ENCODE measurements at regions not wholly inside any gene's neighbourhood (a gene's known extent, or its start where the extent isn't known, plus 50 kb on each side); places are given as distances from the start of the nearest gene placed in this dataset.

GRCh38 chr9:134566936-134567335, 74.7 kb upstream of the COL5A1 start:
- TF ChIP-seq CTCF (conservative IDR thresholded peaks at IDR 0.05; ENCODE audit: low read depth, low read length), result no peak
- TF ChIP-seq EZH2 (IDR thresholded peaks at IDR 0.05; ENCODE audit: borderline replicate concordance, low read depth, low read length, poor library complexity, severe bottlenecking), result no peak
